Heart right ventricle (tissue), 16 donors: ENCODE measurements at regions not wholly inside any gene's neighbourhood (a gene's known extent, or its start where the extent isn't known, plus 50 kb on each side); places are given as distances from the start of the nearest gene placed in this dataset.

Source experiments
- ATAC-seq, 8 donors: fragments of 200-7000 bp; cut with Tn5 transposase; one replicate each; pipeline ENCODE4 v1.9.1; 2020; ENCODE audit warnings: mild to moderate bottlenecking in 8 of 8, moderate library complexity in 8 of 8, moderate number of reproducible peaks in 1 of 8
- DNase-seq, 2 donors: peaks; one replicate each; pipeline ENCODE4 v3.0.0-alpha.2; 2020
- H3K27ac ChIP-seq, 10 donors: fragments of 200-600 bp; sonication (generic) in 2 of 10; one replicate each; pipeline versions ENCODE4 v1.5.0 to v1.8.0; 2020 to 2022; ENCODE audit warnings: mild to moderate bottlenecking in 3 of 10
- H3K27me3 ChIP-seq, 7 donors: fragments of 200-600 bp; one replicate each; pipeline ENCODE4 v1.8.0; 2021 to 2022; ENCODE audit warnings: mild to moderate bottlenecking in 2 of 7
- H3K36me3 ChIP-seq, 9 donors: fragments of 200-600 bp; sonication (generic) in 1 of 9; one replicate each; pipeline versions ENCODE4 v1.5.0 to v1.8.0; 2020 to 2022; ENCODE audit warnings: mild to moderate bottlenecking in 2 of 9
- H3K4me1 ChIP-seq, 9 donors: fragments of 200-600 bp; sonication (generic) in 1 of 9; one replicate each; pipeline versions ENCODE4 v1.5.0 to v1.8.0; 2020 to 2022; ENCODE audit warnings: mild to moderate bottlenecking in 4 of 9
- H3K4me3 ChIP-seq, 10 donors: fragments of 200-600 bp; sonication (generic) in 2 of 10; one replicate each; pipeline versions ENCODE4 v1.5.0 to v1.8.0; 2020 to 2022; ENCODE audit warnings: mild to moderate bottlenecking in 7 of 10, moderate library complexity in 2 of 10
- H3K9me3 ChIP-seq, 11 donors: fragments of 200-600 bp in 10 of 11; sonication (generic) in 2 of 11; one replicate each; pipeline versions ENCODE4 v1.5.0 to v1.8.0; 2013 to 2022; ENCODE audit warnings: mild to moderate bottlenecking in 2 of 11, control low read depth in 1 of 11, moderate library complexity in 1 of 11
- WGBS, 2 donors: extraction: QIAGEN DNeasy Blood & Tissue Kit; methylation state at CpG; one replicate each; pipeline ENCODE4 v1.1.7; 2013; ENCODE audit warnings: inconsistent platforms in 1 of 2; 5-methylcytosine and 5-hydroxymethylcytosine counted together
- intact Hi-C, 10 donors: fragments of 100-400 bp; cut with DNase I; formaldehyde crosslinking; loops; one replicate each; pipeline versions ENCODE4 v1.11.1 to v1.14.2; 2022
- TF ChIP-seq, protein P1 (sequence below), 9 donors: fragments of 200-600 bp; sonication (generic) in 2 of 9; IDR thresholded peaks; one replicate each; pipeline versions ENCODE4 v1.5.0 to v1.8.0; 2021 to 2022; ENCODE audit warnings: antibody characterized with exemption in 9 of 9, mild to moderate bottlenecking in 5 of 9, moderate library complexity in 1 of 9
- donor health status: Arrhythmogenic right ventricular cardiomyopathy.
- donor health status: ischemic (EF 13 %, LVEDD 7.1; RV severe dilation, severe dysfunction).
- donor health status: healthy with polysubstance abuse.
- donor health status: DM: no; HTN: yes; CAD: no.
- donor health status: DM: no; HTN: no; CAD: no.
- donor health status: ischemic (EF 25% LVEDD 6.9; RV normal size, moderate dysfunction).
- donor health status: ischemic (EF 25% LVEDD 5.7; RV mildly dilated, moderate dysfunction).
- donor health status: healthy.
- donor health status: DM: yes; HTN: yes; CAD: no.
- donor health status: Ischemic cardiomyopathy.
- donor health status: ischemic (EF 35%, LVEDD 5.7; RV mildly dilated, moderate dysfunction).
- donor health status: nonischemic (EF 11% LVEDD 7.7; RV severe dilation, severe dysfunction).
- donor health status: DM: yes; HTN: yes; CAD: no.
- donor health status: PGD.
- donor health status: ischemic (EF 29% LVEDD 5.4; RV normal size, mild dysfunction).
- donor health status: nonischemic (EF 23%, LVEDD 6.1; RV moderate dilation, normal function).

GRCh38 chr14:83923842-83924241, 1606.1 kb upstream of the FLRT2 start:
- TF ChIP-seq, protein P1, sequence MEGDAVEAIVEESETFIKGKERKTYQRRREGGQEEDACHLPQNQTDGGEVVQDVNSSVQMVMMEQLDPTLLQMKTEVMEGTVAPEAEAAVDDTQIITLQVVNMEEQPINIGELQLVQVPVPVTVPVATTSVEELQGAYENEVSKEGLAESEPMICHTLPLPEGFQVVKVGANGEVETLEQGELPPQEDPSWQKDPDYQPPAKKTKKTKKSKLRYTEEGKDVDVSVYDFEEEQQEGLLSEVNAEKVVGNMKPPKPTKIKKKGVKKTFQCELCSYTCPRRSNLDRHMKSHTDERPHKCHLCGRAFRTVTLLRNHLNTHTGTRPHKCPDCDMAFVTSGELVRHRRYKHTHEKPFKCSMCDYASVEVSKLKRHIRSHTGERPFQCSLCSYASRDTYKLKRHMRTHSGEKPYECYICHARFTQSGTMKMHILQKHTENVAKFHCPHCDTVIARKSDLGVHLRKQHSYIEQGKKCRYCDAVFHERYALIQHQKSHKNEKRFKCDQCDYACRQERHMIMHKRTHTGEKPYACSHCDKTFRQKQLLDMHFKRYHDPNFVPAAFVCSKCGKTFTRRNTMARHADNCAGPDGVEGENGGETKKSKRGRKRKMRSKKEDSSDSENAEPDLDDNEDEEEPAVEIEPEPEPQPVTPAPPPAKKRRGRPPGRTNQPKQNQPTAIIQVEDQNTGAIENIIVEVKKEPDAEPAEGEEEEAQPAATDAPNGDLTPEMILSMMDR (IDR thresholded peaks at IDR 0.05), result no peak
- Histone ChIP-seq H3K9me3 (peaks cover 0 to 6% (median 0%) of the 10 kb centered on the region in 11 donors), H3K27me3 (no peaks in the 10 kb centered on the region), H3K4me1 (no peaks in the 10 kb centered on the region), H3K4me3 (no peak overlapping the region), H3K36me3 (no peaks in the 10 kb centered on the region), H3K27ac (no peak overlapping the region)
- intact Hi-C loops, result loop anchor here in 1 of 10 donors (5.0 kb wide), 1 partner anchor 1877 kb away; no protein-coding TSS in a partner anchor
- DNase-seq (no peak), ATAC-seq (no peak)
- WGBS, 2 donors, result 71 to 90% methylated on average over 4 of the region's 4 CpGs

DNA sequence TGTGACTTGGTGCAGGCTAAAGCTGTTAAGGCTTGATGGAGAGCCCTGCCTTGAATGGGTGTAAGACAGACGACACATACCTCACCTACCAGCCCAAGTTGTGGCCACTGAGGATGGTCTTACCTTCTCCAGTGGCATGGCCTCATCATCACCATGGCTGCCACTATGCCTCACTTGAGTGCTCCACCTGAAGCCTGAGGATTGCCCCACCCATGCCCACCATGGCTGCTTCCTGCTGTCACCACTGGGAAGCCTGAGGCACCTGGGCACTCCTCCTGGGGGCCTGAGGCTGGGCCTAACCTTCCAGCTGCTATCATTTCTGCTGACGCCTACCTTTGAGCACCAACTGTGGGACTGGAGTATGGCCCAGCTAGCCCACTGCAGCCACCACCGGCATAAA, 1605.7 kb upstream of the FLRT2 start:
- TF ChIP-seq, protein P1 (IDR thresholded peaks at IDR 0.05), result no peak
- Histone ChIP-seq H3K4me1 (no peaks in the 10 kb centered on the region), H3K27ac (no peak overlapping the region), H3K9me3 (peaks cover 0 to 6% (median 0%) of the 10 kb centered on the region in 11 donors), H3K4me3 (no peak overlapping the region), H3K27me3 (no peaks in the 10 kb centered on the region), H3K36me3 (no peaks in the 10 kb centered on the region)
- no peak for ATAC-seq
- WGBS, 2 donors, result 76 to 97% methylated on average over 3 of the region's 3 CpGs
- intact Hi-C loops, result loop anchor here in 1 of 10 donors (5.0 kb wide), 1 partner anchor 1877 kb away; no protein-coding TSS in a partner anchor
- DNase-seq, result no peak

DNA sequence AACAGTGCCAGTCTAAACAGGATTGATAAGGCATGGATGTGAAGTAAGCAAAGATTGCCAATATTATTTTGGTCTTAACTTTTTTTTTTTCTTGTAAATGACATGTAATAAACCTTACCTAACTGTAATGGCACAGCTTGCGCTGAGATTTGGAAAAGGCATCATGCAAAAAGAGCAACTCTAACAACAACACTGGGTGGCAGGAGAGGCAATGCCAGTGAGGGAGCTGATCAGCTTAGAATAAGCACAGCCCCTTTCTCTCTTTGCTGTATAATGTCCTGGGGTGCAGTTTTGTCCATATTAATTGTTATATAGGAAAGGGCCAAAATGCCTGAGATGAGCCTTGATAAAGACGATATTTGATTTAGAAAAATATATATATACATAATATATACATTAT, 1589.7 kb upstream of the FLRT2 start:
- Histone ChIP-seq H3K27ac (no peak overlapping the region), H3K36me3 (no peaks in the 10 kb centered on the region), H3K27me3 (no peaks in the 10 kb centered on the region), H3K4me3 (no peak overlapping the region), H3K4me1 (no peaks in the 10 kb centered on the region), H3K9me3 (peaks cover 0 to 16% (median 0%) of the 10 kb centered on the region in 11 donors)
- DNase-seq (no peak), ATAC-seq (no peak)
- TF ChIP-seq, protein P1 (IDR thresholded peaks at IDR 0.05), result peak in 6 of 9 donors; percentile 21 to 50 (median 42)
- intact Hi-C loops, result no loop called here
- 85 to 88% methylated on average over 2 of the region's 2 CpGs for WGBS, 2 donors

DNA sequence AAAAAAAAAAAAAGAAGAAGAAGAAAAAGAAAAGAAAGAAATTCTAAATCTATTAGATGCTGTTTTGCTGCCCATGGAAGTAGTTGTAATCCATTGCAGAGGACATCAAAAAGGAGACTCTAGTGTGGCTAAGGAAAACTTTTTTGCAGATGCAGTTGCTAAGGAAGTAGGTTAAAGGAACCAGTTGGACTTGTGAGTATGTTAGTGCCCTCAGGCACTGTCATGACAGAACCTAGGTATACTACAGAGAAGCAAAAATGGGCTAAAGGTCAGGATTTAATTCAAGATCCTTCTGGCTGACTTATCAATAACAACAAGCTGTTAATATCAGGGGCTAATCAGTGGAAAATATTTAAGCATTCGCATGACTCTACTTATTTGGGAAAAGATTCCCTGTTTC, 1571.6 kb upstream of the FLRT2 start:
- no peak overlapping the region for H3K27ac ChIP-seq
- no peaks in the 10 kb centered on the region for H3K27me3 ChIP-seq
- no peak overlapping the region for H3K4me3 ChIP-seq
- no peaks in the 10 kb centered on the region for H3K36me3 ChIP-seq
- H3K4me1 ChIP-seq, result no peaks in the 10 kb centered on the region
- ATAC-seq (no peak), DNase-seq (no peak)
- peaks cover 0 to 6% (median 0%) of the 10 kb centered on the region in 11 donors for H3K9me3 ChIP-seq
- WGBS, 2 donors, result 97 to 98% methylated on average over 1 of the region's 1 CpG
- TF ChIP-seq, protein P1 (IDR thresholded peaks at IDR 0.05), result no peak
- intact Hi-C loops, result no loop called here
